ENCODE measurements at regions not wholly inside any gene's neighbourhood (a gene's known extent, or its start where the extent isn't known, plus 50 kb on each side); places are given as distances from the start of the nearest gene placed in this dataset.

DNA sequence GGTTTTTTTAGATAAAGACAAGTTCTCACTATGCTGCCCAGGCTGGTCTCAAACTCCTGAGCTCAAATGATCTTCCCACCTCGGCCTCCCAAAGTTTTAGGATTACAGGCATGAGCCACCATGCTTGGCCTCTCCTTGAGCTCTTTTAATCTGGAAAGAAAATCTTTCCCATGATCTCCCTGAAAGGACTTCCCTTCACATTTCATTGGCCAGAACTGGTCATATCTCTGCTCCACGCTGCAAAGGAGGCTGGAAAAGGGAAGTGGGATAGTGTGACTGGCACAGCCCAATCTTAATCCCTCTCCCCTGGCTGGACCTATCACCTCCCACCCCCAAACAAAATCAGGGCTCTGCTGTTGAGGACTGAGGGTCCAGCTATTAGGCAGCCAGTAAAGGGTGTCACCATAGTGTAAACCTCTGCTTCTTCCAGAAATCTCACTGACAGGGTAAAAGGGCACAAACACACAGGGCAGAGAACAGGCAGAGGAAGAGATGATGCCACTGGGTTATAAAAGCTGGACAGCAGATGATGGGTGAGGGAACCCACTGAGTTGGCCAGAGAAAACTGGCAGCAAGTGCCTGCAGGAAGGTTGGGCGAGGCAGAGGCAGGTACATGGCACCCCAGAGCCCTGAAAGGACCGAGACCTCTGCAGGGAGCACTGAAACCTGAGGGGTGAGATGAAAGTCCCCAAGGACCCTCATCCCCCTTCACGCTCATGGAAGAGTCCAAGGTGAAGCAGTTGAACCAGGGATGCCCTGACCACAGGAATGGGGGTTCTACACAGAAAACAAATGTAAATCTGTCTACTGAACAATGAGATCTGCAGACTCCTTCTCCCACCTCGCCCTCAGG, 83.1 kb upstream of the PTPN1 start:
- no peak for DNase-seq (ENCODE audit: low read depth)

DNA sequence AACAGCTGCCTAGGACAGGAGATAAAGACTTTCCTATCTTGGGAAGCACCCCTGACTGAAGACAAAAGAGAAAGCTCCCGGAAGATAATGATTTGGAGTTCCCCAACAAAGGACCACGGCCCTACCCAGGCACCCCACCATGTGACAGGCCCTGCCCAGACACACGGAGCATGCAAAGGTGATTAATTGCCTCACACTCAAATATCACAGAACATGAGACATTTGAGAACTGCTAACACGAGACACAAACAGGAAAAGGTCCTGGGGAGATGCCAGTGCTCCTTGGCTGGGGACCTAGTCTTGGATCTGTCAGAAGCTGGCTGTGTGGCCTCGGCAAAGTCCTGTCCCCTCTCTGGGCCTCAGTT, 82.5 kb upstream of the PTPN1 start:
- no peak for DNase-seq (ENCODE audit: low read depth)

DNA sequence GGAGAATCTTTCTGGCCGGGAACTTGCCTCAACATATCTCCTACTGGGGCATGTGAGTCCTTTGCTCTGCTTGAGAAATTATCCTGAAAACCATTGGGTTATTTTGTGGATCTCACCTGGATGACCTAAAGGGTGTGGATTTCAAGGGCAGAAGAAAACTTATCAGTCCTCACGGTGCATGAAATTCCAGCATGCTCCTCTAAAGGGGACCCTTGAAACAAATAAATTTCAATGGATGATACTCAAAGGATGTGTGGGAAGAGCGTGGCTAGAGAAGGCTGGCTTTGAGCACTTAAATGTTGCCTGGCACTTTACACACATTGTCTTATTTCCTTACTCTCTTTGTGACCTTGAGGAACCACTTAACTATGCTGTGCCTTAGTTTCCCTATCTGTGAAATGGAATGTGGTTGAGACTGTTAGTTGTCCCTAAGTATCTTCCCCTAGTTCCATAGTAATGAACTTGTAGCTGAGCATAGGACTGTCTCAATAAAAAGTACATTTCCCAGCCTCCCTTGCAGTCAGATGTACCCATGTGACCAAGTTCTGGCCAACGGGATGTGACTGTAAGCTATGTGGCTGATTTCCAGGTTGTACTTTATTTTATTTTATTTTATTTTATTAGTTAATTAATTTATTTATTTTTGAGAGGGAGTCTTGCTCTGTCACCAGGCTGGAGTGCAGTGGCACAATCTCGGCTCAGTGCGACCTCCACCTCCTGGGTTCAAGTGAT, 81.9 kb upstream of the PTPN1 start:
- DNase-seq (ENCODE audit: low read depth) = no peak

DNA sequence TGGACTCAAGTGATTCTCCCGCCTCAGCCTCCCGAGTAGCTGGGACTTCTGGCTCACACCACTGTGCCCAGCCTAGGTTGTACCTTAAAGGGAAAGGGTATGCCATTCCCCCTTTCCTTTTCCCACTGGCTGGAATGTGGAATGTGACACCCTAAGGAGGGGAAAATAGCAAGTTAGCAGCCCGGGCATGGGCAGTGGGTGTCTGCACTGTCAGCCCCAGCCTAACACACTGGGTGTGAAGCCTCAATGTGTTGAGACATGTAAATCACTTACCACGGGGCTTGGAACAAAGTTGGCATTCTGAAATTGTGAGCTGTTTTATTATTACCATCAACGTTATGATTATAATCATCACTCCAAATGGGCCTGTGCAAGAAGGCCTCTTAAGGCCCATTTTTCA, 80.8 kb upstream of the PTPN1 start:
- no peak for DNase-seq (ENCODE audit: low read depth)

DNA sequence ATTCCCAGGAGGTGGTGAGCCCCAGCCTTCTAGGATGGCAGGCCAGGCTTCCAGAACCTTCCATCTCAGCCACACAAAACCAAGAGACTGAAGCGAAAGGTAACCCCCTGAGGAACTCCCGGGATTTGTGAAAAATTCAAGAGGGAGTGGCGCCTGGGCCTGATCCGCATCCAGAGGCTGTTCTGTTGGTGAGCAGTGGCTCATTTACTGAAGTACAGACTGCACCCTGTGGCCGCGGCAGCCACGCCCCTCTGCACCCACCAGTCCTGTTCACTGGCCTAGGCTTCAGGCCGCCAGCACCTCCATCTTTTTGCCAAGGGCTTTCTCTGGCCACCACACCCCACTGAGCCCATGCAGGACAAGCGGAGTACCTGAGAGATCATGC, 79.1 kb upstream of the PTPN1 start:
- DNase-seq (ENCODE audit: low read depth) = no peak

DNA sequence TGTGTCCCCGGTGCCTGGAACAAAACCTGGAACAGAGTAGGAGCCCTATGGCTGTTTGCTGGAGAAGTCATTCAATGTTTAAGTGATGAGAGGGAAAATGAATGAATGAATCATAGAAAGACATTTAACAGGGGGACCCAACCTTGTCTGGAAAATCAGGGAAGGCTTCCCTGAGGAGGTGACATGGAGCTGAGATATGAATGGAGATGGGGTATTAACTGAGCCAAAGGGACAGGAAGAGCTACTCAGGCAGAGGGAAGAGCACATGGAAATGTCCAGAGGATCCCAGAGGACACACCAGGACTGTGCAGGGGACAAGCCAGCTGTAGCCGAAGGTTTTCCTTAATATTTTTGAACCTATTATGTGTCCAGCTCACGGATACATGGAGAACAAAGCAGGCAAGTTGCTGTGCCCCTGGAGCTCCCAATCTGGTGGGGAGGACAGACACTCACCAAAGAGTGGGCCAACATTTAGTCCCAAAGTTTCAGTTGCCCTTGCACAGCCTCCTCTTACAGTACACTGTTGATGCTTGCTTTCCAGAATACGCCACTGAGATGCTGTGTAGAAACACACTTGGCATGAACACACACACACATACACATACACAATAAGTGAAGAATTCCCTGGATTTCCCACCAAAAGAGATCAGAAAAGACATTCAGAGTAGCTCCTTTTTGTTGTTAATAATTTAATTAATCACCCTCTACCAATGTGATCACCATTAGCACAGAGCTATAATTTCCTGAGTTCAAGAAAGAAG, 77.0 kb upstream of the PTPN1 start:
- no peak for DNase-seq (ENCODE audit: low read depth)

DNA sequence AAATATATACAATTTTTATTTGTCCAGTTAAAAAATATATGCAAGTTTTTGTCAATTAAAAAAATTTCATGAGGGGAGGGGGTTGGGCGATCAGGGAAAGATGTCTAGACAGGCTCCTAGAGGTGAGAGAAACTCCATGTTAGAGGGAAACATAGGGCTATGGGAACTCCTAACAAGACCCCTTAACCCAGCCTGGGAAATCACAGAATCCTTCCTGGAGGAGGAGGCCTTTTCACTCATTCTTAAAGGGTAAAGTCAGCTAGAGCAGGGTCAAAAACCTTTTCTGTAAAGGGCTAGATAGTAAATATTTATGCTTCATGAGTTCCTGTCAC, 75.9 kb upstream of the PTPN1 start:
- DNase-seq (ENCODE audit: low read depth) = no peak

DNA sequence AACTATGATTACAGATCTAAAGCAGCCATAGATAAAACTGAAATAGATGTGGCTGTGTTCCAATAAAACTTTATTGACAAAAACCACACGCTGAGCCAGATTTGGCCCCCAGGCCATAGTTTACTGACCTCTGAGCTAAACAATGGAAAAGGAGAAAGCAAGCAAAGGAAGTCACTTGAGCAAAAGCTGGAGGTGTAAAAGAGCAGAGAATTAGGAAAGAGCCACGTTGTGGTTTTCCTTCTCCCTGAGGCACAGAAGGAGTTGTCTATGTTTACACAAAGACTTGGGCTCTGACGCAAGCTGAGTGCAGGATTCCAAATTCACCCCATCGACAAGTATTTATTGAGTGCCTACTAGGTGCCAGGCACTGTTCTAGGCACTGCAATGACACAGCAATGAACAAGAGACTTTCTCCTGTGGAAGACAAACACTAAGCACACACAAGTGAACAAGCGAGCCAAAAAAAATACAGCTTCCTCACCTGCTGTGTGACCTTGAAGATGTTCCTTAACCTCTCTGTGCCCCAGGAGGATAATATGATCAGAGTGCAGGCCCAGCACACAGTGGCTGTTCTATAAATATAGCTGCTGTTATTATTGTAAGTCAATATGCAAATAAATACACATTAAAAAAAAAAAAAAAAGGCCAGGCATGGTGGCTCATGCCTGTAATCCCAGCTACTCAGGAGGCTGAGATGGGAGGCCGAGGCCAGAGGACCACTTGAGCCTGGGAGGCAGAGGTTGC, 75.4 kb upstream of the PTPN1 start:
- DNase-seq (ENCODE audit: low read depth) = no peak

DNA sequence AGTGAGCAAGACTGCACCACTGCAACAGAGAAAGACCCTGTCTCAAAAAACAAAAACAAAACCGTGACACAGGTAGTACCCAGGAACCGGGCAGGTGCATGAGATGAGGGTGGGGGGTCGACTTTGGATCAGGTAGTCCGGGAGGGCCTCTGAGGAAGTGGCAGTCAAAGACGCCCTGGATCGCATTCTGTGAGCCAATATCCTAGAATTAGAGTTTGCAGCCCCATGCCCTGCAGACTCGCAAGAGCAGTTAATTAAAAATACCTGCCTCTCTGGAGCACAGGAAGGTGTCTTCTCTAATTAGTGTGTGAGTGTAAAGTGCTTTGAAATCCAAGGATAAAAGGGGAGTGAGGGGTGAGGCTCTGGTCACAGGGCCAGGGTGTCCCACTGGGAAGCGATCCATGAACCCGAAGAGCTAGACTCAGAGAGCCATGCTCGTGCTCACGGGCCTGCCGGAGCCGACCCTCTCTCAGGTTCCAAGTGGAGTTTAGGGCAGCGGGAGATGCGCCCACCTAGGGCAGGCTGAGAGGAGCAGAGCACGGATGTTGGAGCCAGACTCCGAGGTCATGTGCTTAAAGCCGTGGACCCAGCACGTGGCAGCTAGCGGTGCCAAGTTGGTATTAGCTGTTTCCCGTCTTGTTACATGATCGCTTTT, 74.7 kb upstream of the PTPN1 start:
- no peak for DNase-seq (ENCODE audit: low read depth)

DNA sequence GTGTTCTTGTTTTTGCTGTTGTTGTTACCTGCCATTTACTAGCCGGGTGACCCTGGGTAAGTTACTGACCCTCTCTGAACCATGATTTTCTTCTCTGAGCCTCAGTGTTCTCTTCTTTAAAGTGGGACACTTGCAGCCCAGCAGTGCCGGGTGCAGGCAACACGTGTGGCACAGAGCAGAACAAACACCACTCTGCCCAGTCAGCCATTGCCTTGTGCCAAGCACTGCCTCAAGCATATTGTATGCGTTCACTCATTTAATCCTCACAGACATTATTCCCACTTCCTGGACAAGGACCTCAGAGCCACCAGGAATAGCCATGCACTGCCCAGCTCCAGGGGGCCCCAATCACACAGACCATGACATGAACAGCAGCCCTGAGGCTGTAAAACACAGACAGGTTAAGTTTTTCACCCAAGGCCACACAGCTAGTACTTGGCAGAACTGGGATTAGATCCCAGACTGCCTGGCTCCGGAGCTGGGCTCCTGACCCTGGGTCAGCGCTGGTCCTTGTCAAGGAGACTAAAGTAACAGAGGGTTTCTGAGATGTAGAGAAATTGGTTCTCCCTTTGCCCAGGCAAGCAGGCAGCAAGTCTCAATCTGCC, 74.0 kb upstream of the PTPN1 start:
- DNase-seq (ENCODE audit: low read depth) = no peak

DNA sequence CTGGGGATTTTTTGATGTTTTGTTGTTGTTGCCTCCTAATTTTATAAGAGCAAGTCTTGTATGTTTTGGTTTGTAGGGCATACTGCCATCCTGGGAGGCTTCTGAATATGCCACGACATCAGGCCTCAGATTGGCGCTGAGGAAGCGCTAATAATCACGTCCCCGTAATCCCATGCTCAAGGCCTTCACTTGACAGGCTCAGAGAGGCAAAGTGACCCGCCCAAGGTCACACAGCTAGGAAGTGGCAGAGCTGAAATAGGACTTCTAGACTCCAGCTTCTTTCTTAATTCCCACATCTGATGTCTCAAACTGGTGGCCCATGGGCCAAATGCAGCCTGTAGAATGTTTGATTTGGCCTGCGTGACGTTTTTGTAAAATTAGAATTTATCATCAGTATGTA, 73.5 kb upstream of the PTPN1 start:
- DNase-seq (ENCODE audit: low read depth) = no peak

DNA sequence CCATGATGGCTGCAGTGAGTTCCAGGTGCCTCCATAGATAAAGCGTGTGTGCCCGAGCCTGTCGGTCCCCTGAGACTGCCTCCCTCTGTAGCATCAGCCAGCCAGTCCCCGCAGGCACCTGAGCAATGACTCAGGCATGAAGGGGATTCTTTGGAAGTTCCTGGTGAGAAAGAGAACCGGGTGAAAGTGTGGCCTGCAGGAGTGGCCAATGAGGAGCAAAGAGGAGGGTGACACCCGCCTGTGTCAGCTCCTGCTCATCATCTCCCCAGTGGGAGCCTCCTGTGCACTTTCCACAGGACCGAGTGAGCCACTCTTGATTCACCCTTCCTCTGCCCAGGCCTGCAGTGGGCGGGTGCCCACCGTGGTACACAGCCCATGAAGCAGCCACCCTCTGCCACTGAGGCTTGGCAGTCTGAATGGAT, 71.2 kb upstream of the PTPN1 start:
- no peak for DNase-seq (ENCODE audit: low read depth)

DNA sequence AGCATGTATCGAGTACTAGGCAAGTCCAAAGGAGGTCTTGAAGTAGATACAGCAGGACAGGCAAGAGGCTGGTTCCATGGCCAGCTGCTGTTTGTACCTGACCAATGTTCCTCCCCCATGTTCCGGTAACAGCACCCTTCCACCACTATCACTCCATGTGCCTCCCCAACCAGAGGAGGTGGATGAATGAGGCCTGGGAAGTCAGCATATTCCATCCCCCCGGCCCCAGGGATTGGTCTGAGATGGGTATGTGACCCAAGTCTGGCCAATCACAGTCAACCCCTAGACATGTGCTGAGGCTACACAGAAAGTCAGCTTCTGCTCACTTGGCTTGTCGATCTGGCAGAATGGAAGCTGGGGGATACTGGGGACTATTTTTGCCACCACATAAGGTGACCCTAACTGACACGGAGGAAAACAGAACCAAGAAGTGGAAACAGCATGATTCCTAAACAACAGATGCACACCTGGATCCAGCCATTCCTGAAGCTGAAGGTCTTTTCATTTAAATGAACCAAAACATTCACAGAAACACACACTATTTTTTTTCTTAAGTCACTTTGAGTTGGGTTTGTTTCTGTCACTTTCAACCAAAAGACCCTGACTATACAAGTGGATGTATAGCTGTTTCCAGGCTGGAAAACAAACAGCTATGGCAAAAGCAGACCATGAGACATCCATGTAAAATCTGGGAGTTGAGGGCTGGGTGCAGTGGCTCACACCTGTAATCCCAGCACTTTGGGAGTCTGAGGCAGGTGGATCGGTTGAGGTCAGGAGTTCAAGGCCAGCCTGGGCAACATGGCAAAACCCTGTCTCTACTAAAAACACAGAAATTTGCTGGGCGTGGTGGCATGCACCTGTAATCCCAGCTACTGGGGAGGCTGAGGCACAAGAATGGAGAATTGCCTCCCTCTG, 70.4 kb upstream of the PTPN1 start:
- DNase-seq (ENCODE audit: low read depth) = no peak

DNA sequence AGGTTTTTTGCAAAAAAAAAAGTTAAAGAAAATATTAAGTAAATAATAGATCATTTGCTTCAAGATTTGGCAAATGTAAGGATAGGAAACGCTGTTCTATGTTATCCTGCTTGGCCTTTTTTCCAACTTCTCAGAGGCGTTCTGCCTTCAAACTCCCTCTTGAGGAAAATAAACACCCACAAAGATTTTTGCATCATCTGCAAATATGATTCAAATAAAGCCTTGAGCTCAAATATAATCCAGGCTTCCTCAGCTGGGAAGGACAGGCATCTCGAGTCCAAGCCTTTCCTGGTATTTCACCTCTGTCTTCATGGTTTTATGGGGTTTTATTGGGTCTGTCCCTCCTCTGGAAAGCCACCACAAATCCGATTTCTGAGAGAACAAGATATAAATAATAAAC, 67.7 kb upstream of the PTPN1 start:
- no peak for DNase-seq (ENCODE audit: low read depth)

DNA sequence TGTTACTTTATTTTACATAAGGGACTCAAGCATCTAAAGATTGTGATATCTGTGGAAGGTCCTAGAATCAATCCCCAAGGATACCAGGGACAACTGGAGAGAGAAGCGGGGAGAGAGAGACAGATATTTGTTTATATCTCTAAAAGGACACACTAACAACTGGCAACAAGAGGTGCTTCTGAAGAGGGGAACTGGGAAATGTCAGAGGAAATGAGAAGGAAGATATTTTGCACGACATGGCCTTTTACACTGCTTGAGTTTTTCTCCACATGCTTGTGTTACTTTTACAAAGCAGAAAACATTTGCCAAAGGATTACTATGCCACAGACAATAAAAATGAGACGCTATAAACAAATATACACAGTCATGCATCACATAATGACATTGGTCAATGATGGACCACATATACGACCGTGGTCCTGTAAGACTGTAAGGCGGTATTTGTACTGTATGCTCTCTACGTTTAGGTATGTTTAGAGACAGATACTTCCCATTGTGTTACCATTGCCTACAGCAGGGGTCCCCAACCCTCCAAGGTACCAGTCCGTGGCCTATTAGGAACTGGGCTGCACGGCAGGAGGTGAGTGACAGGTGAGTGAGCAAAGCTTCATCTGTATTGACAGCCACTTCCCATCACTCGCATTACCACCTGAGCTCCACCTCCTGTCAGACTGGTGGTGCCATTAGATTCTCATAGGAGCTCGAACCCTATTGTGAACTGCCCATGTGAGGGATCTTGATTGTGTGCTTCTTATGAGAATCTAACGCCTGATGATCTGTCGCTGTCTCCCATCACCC, 64.6 kb upstream of the PTPN1 start:
- DNase-seq (ENCODE audit: low read depth) = no peak

DNA sequence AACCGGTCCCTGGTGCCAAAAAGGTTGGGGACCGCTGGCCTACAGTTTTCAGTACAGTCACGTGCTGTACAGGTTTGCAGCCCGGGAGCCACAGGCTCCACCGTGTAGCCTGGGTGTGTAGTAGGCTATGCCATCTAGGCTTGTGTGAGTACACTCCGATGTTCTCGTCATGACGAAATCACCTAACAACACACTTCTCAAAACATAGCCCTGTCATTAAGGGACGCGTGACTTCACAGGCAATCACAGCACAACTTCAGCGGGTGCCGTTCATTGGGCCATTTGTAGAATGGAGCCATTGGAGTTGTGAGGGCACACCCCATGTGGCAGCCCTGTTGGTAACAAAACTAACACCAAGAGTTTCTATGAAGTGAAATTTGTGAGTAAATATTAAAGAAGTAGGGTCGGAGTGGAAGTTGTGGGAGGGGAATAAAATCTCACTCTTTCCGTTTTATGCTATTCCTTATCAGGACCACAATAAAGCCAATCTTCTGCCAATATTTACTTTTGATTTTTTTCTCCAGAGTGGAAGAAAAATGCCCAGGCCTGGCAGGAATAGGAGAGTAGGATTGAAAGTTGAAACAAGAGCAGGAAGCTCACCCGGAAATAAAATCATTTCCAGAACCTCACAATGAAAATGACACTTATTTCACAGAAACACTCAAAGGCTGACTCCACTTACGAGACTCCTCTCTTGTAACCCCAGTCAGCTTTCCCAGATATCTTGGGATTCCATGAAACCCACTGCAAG, 63.7 kb upstream of the PTPN1 start:
- no peak for DNase-seq (ENCODE audit: low read depth)

DNA sequence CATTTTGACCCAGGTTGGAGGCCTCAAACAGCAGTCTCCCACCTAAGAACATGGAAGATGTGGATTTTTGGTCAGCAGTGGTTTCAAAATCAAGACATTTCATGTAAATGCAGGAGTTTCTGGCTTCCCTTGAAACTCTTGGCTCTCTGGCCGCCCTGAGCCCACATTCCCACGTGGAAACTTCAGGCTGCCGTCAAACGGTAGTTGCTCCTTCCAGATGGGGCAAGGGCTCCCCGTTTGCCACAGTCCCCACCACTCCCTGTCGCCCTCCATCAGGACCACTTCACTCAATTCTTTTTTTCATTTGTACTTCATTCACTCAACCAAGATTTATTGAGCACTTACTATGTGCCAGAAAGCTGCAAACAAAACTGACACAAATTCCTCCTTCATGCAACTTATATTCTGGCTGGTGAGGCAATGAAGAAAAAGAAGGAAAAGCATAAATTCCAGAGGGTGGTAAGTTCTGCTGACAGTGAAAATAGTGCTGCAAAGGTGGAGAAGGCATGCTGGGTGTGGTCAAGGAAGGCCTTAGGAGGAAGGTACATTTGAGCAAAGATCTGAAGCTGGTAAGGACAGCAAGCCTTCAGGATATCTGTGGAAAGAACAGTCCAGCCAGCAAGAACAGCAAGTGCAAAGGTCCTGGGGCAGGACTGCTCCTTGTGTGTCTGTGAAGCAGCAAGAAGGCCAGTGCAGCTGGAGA, 62.9 kb upstream of the PTPN1 start:
- DNase-seq (ENCODE audit: low read depth) = no peak

DNA sequence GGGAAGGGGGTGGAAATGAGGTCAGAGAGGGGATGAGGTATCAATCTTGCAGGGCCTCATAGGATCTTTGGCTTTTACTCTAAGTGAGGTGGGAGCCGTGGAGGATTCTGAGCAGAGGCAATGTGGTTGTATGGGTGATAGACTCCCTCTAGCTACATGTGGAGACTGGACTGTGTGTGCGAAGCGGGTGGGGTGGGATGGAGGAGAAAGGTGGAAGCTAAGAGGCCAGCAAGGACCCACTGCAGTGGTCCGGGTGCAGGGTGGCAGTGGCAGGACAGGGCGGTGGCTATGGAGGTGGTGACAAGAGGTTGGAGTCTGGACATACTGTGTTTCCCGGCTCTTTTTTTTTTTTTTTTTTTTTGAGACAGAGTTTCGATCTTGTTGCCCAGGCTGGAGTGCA, 62.4 kb upstream of the PTPN1 start:
- no peak for DNase-seq (ENCODE audit: low read depth)

Measured in stimulated activated CD8-positive, alpha-beta memory T cell treated with anti-CD3 and anti-CD28 coated beads, Interleukin-12 subunit alpha, Interleukin-12 subunit beta, amount 100 ng/mL, for 4 hours (primary cell).